AG09309 (cell line): ENCODE measurements at regions not wholly inside any gene's neighbourhood (a gene's known extent, or its start where the extent isn't known, plus 50 kb on each side); places are given as distances from the start of the nearest gene placed in this dataset.

Experiments
- DNase-seq: peaks from one replicate; pipeline ENCODE4 v3.0.0-alpha.2; 2010; ENCODE audit warnings: low read depth
- H3K4me3 ChIP-seq: 2 replicates; pipeline ENCODE4 v1.5.1; 2011; ENCODE audit warnings: mild to moderate bottlenecking, low read depth, low read length, moderate library complexity; ENCODE audit not compliant: control insufficient read depth
- TF ChIP-seq, protein P1 (sequence below): IDR thresholded peaks from 2 replicates; pipeline ENCODE4 v1.5.1; 2011; ENCODE audit warnings: mild to moderate bottlenecking, low read depth, low read length, inconsistent platforms; ENCODE audit not compliant: insufficient read depth, control insufficient read depth; ENCODE audit errors: missing control alignments

DNA sequence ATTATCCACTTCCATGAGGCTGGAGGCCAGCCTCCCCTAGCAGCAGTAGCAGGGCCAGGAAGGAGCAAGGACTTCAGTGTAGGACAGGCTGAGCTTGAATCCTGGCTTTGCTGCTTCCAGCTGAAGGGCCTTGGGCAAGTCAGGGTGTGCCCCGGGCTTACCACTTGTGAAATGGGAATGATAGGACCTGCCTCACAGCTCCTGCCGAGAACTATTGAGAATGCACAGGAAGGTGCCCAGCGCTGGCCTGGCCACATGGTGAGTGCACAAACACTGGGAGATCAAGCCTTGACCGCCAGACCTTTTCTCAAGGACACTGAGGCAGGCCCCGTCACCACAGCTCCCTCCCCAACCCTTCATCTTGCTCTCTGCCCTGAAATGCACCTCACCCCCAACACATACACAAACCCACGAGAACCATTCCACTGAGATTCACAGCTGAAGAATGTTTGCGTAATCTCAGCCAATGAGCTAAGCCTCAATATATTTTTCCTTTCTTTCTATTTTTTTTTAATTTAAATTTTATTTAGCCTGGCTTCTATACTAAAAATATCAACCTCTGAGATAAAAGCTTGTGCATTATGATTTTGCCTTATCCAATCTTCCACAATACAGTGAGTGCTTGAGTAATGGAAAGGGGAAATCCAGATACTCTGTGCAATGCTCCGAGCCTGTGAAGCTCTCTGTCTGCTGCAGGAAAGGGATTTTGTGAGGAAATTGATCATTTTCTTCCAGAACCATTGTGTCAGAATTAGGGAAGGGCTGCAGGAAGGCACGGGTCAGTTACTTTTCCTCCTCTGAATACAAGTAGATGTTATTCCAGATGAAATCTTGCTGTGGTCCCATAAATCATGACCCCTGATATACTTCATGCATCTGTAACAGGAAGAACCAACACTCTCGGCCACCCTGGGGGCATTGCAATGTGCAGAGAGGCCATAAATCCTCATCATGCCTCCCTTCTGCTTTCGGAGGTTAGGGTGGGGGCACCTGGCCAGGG lies 193.9 kb downstream of the TLE3 start:
- no peak overlapping the region for H3K4me3 ChIP-seq
- TF ChIP-seq, protein P1, sequence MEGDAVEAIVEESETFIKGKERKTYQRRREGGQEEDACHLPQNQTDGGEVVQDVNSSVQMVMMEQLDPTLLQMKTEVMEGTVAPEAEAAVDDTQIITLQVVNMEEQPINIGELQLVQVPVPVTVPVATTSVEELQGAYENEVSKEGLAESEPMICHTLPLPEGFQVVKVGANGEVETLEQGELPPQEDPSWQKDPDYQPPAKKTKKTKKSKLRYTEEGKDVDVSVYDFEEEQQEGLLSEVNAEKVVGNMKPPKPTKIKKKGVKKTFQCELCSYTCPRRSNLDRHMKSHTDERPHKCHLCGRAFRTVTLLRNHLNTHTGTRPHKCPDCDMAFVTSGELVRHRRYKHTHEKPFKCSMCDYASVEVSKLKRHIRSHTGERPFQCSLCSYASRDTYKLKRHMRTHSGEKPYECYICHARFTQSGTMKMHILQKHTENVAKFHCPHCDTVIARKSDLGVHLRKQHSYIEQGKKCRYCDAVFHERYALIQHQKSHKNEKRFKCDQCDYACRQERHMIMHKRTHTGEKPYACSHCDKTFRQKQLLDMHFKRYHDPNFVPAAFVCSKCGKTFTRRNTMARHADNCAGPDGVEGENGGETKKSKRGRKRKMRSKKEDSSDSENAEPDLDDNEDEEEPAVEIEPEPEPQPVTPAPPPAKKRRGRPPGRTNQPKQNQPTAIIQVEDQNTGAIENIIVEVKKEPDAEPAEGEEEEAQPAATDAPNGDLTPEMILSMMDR = no peak
- no peak for DNase-seq

DNA sequence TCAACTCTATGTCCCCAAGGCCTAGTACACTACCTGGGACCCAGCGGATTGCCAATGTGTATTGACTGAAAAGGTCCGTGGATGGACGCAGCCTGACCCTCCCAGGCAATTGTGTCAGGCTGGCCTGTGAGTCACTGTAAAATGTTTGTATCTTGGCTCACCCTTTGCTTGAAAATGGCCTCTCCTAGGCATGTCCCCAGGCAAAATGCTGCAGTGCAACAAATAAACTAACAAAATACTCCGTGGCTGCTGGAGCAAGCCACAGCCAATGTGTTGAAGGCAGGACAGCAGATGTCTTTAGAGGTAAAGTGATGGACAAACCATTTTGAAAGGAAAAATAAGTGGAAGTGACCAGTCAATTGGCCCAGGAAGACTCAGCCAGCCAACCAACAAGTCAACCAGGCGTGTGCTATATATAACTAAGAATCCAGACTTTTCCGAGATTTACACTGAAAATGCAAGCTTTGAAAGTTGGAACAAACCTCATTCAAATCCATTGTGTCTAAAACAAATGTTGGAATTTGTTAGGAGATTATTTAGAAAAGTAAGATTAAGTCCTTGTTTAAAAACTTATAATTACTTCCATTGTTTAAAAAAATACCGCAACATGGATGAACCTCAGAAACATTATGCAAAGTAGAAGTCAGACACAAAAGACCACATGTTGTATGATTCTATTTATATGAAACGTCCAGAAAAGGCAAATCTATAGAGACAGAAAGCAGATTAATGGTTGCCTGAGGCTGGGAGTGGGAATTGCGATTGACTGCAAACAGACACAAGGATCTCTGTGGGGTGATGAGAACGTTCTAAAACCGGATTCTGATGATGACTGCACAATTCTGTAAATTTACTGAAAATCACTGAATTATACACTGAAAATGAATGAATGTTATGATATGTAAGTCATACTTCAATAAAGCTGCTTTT lies 191.2 kb downstream of the TLE3 start:
- H3K4me3 ChIP-seq = no peak overlapping the region
- no peak for DNase-seq

DNA sequence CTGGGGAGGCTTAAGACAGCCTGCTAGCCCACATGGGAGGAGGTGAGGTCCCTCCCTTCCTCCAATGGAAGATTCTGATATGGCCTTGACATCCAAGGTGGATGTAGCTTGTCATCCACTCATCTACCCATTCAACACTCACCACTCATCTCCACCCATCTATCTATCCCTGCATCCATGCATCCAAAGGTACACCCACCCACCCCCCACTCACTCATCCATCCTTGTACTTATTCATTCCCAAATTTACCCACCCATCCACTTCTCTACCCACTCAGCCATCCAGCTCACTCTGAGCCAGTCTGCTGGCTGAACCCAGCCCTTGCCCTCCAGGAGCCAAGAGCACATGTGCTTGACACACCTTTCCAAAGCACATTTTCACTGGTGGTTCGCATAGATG lies 189.7 kb downstream of the TLE3 start:
- no peak overlapping the region for H3K4me3 ChIP-seq
- DNase-seq = no peak
- TF ChIP-seq, protein P1 = no peak

More for the DNA sequence above, 191.2 kb downstream of the TLE3 start:
- TF ChIP-seq, protein P1 = no peak

DNA sequence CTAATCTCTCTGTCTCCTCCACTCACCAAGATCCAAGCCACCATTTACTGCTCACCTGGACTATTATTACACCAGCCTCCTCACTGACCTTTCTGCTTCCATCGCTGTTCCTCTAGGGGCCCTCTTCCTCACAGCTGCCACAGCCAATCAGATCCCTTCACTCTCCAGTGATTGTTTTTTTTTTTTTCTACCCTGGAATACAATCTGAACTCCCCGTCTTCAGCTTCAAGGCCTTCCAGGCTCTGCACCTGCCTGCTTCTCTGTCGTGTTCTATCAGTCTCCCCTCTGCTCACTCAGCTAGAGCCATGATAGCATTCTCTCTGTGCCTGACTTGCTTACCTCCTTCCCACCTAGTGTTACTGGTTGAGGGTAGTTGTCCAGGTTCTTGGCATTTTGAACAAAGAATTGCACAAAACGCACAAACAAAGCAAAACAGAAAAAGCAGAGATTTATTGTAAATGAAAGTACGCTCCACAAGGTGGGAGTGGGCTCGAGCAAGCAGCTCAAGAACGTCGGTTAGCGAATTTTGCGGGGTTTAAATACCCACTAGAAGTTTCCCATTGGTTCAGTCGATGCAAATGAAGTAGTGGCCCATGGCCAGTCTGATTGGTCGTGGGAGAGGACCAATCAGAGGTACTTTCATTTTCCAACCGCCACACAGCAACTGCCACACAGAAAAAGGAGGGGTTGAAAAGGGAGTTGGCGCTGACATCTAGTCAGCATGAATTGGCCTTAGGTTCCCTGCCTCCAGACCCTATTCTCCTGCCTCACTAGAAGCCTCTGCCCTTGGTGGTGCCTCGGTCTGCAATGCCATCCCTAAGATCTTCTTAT lies 188.9 kb downstream of the TLE3 start:
- TF ChIP-seq, protein P1 = no peak
- no peak for DNase-seq
- no peak overlapping the region for H3K4me3 ChIP-seq

DNA sequence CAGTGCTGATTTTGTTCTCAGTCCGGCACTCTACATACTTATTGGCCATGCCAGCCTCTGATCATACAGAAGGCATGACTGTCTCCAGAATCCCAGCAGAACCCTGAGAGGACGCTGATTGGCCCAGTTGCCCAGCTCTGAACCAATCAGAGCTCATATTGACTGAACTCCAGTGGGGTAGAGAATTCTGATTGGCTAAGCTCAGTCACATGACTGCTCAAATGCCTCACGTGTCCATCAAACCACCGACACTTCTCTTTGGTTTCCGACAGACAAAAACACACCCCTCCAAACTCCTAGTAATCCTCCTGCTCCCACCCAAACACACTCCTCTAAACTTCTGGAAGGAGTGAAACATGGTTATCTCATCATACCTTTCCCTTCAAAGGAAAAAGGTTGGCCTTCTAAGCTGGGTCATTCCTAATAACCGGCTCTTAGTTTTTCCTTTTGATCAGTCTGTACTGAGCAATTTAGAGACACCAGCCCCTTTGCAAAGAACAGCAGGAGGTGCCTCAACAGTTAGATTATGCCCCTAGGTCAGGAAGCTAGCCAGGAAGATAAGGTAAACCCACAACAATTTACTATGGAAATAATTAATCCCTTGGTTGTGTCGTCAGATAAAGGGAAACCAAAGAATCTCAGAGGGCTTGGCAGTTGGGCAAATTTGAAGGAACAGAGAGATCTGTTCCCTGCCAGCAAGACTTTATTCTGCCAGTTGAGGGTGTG lies 187.8 kb downstream of the TLE3 start:
- DNase-seq = no peak
- TF ChIP-seq, protein P1 = no peak
- no peak overlapping the region for H3K4me3 ChIP-seq
